Heart left ventricle (tissue), 13 donors: ENCODE measurements at regions not wholly inside any gene's neighbourhood (a gene's known extent, or its start where the extent isn't known, plus 50 kb on each side); places are given as distances from the start of the nearest gene placed in this dataset.

Source experiments
- POLR2A ChIP-seq, 2 donors: fragments of 450-650 bp; IDR thresholded peaks; one replicate each; pipeline ENCODE4 v1.6.1; 2017; ENCODE audit warnings: antibody characterized with exemption in 2 of 2, mild to moderate bottlenecking in 2 of 2, moderate library complexity in 2 of 2
- TF ChIP-seq, protein P1 (sequence below), 12 donors: fragments of 200-600 bp; sonication (generic) in 4 of 12; IDR thresholded peaks; one replicate each; pipeline versions ENCODE4 v1.5.0 to v1.8.0; 2018 to 2022; ENCODE audit warnings: antibody characterized with exemption in 12 of 12, mild to moderate bottlenecking in 5 of 12
- donor health status: ischemic (EF 13 %, LVEDD 7.1; RV severe dilation, severe dysfunction).
- donor health status: DM: no; HTN: yes; CAD: no.
- donor health status: DM: no; HTN: no; CAD: no.
- donor health status: ischemic (EF 25% LVEDD 6.9; RV normal size, moderate dysfunction).
- donor health status: ischemic (EF 25% LVEDD 5.7; RV mildly dilated, moderate dysfunction).
- donor health status: ischemic (EF 35%, LVEDD 5.7; RV mildly dilated, moderate dysfunction).
- donor health status: nonischemic (EF 11% LVEDD 7.7; RV severe dilation, severe dysfunction).
- donor health status: DM: yes; HTN: yes; CAD: no.
- donor health status: PGD.
- donor health status: ischemic (EF 29% LVEDD 5.4; RV normal size, mild dysfunction).
- donor health status: nonischemic (EF 23%, LVEDD 6.1; RV moderate dilation, normal function).

DNA sequence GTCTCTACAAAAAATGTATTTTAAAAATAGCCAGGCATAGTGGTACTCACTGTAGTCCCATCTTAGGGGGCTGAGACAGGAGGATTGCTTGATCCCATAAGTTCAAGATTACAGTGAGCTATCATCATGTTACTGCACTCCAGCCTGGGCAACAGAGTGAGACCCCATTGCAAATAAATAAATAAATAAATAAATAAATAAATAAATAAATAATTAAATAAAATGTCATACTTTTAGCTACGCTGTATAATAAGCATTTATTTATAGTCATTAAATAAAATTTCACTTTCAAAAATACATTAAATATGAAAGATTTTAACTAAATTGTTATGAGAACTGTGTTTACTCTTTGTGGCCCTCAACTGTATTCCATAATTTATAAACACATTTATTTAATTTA lies 1124.2 kb downstream of the PCDH7 start:
- TF ChIP-seq, protein P1, sequence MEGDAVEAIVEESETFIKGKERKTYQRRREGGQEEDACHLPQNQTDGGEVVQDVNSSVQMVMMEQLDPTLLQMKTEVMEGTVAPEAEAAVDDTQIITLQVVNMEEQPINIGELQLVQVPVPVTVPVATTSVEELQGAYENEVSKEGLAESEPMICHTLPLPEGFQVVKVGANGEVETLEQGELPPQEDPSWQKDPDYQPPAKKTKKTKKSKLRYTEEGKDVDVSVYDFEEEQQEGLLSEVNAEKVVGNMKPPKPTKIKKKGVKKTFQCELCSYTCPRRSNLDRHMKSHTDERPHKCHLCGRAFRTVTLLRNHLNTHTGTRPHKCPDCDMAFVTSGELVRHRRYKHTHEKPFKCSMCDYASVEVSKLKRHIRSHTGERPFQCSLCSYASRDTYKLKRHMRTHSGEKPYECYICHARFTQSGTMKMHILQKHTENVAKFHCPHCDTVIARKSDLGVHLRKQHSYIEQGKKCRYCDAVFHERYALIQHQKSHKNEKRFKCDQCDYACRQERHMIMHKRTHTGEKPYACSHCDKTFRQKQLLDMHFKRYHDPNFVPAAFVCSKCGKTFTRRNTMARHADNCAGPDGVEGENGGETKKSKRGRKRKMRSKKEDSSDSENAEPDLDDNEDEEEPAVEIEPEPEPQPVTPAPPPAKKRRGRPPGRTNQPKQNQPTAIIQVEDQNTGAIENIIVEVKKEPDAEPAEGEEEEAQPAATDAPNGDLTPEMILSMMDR (IDR thresholded peaks at IDR 0.05), result no peak
- no peak for TF ChIP-seq POLR2A (IDR thresholded peaks at IDR 0.05)
